Trophoblast cell (in vitro differentiated cells and primary cell): ENCODE measurements at regions not wholly inside any gene's neighbourhood (a gene's known extent, or its start where the extent isn't known, plus 50 kb on each side); places are given as distances from the start of the nearest gene placed in this dataset.
A peak's percentile ranks its signal among the peaks of the same experiment; 100 is the strongest.
"Not testable (repeated sequence)": the region's sequence is repeated elsewhere in the genome, so short reads cannot be mapped to it uniquely, and the experiment has no call there.

ENCODE experiments used
- DNase-seq, 2 donors: peaks; one replicate each; pipeline ENCODE4 v3.0.0-alpha.2; 2016
- H2AFZ ChIP-seq: 2 replicates; pipeline ENCODE4 v1.6.1; 2013; ENCODE audit warnings: low read length, moderate library complexity, mild to moderate bottlenecking; ENCODE audit not compliant: insufficient read depth, poor library complexity
- H2AK5ac ChIP-seq: 2 replicates; pipeline ENCODE4 v1.6.1; 2013; ENCODE audit warnings: mild to moderate bottlenecking, low read length
- H2BK120ac ChIP-seq: 2 replicates; pipeline ENCODE4 v1.6.1; 2013; ENCODE audit warnings: low read length, mild to moderate bottlenecking, moderate library complexity; ENCODE audit not compliant: insufficient read depth, poor library complexity
- H2BK12ac ChIP-seq: 2 replicates; pipeline ENCODE4 v1.6.1; 2013; ENCODE audit warnings: mild to moderate bottlenecking, low read length, moderate library complexity
- H2BK5ac ChIP-seq: 2 replicates; pipeline ENCODE4 v1.6.1; 2013; ENCODE audit warnings: low read length, low read depth, moderate library complexity, mild to moderate bottlenecking; ENCODE audit not compliant: poor library complexity
- H3K14ac ChIP-seq: 2 replicates; pipeline ENCODE4 v1.6.1; 2013; ENCODE audit warnings: mild to moderate bottlenecking, low read length
- H3K18ac ChIP-seq: 2 replicates; pipeline ENCODE4 v1.6.1; 2013; ENCODE audit warnings: mild to moderate bottlenecking, low read length
- H3K23ac ChIP-seq: 2 replicates; pipeline ENCODE4 v1.6.1; 2013; ENCODE audit warnings: low read length
- H3K27ac ChIP-seq: 2 replicates; pipeline ENCODE4 v1.5.1; 2013; ENCODE audit warnings: low read depth, mild to moderate bottlenecking, inconsistent platforms, low read length, moderate library complexity
- H3K27me3 ChIP-seq: 2 replicates; pipeline ENCODE4 v1.6.1; 2013; ENCODE audit warnings: inconsistent platforms, mild to moderate bottlenecking, low read length, moderate library complexity; ENCODE audit not compliant: insufficient read depth
- H3K36me3 ChIP-seq, 2 experiments: 1 replicate in 1 of 2; 2 replicates in 1 of 2; pipeline ENCODE4 v1.6.1; 2013; ENCODE audit warnings: low read length in 2 of 2, mild to moderate bottlenecking in 2 of 2, moderate library complexity in 1 of 2; ENCODE audit not compliant: insufficient read depth in 2 of 2, control insufficient read depth in 1 of 2
- H3K4ac ChIP-seq: 2 replicates; pipeline ENCODE4 v1.6.1; 2013; ENCODE audit warnings: low read depth, mild to moderate bottlenecking, low read length, moderate library complexity
- H3K4me1 ChIP-seq, 2 experiments: 1 replicate in 1 of 2; 2 replicates in 1 of 2; pipeline ENCODE4 v1.6.1; 2013; ENCODE audit warnings: low read length in 2 of 2, mild to moderate bottlenecking in 2 of 2, moderate library complexity in 1 of 2; ENCODE audit not compliant: insufficient read depth in 2 of 2, control insufficient read depth in 1 of 2
- H3K4me2 ChIP-seq: 2 replicates; pipeline ENCODE4 v1.6.1; 2013; ENCODE audit warnings: inconsistent platforms, mild to moderate bottlenecking, low read length, moderate library complexity
- H3K4me3 ChIP-seq: 2 replicates; pipeline ENCODE4 v1.5.1; 2013; ENCODE audit warnings: mild to moderate bottlenecking, low read depth, low read length, inconsistent platforms
- H3K79me1 ChIP-seq: one replicate; pipeline ENCODE4 v1.6.1; 2013; ENCODE audit warnings: low read length
- H3K79me2 ChIP-seq: 2 replicates; pipeline ENCODE4 v1.6.1; 2013; ENCODE audit warnings: low read length, mild to moderate bottlenecking; ENCODE audit not compliant: control insufficient read depth, insufficient read depth, poor library complexity
- H3K9ac ChIP-seq: 2 replicates; pipeline ENCODE4 v1.6.1; 2013; ENCODE audit warnings: mild to moderate bottlenecking, low read length
- H3K9me3 ChIP-seq: 2 replicates; pipeline ENCODE4 v1.6.1; 2013; ENCODE audit warnings: low read depth, mild to moderate bottlenecking, control low read depth, inconsistent platforms, low read length; ENCODE audit not compliant: insufficient read depth
- H4K12ac ChIP-seq: 2 replicates; pipeline ENCODE4 v1.6.1; 2013; ENCODE audit warnings: low read depth, mild to moderate bottlenecking, low read length, moderate library complexity
- H4K8ac ChIP-seq: 2 replicates; pipeline ENCODE4 v1.6.1; 2013; ENCODE audit warnings: low read depth, mild to moderate bottlenecking, low read length, moderate library complexity
- H4K91ac ChIP-seq: one replicate; pipeline ENCODE4 v1.6.1; 2013; ENCODE audit warnings: low read depth, mild to moderate bottlenecking, low read length, moderate library complexity
- WGBS: extraction: QIAGEN DNeasy Blood & Tissue Kit; methylation state at CpG from one replicate; pipeline ENCODE4 v1.1.7; 2013; ENCODE audit warnings: missing lambda C conversion rate; ENCODE audit not compliant: insufficient read length, insufficient coverage; ENCODE audit errors: extremely low coverage; 5-methylcytosine and 5-hydroxymethylcytosine counted together

GRCh38 chr12:124092532-124092931 lies 119.5 kb downstream of the ZNF664 start:
- H4K8ac ChIP-seq, H3K4me1 ChIP-seq, H3K36me3 ChIP-seq, H3K18ac ChIP-seq, H3K79me1 ChIP-seq, DNase-seq, H2AK5ac ChIP-seq, H3K9me3 ChIP-seq, H3K14ac ChIP-seq, H3K79me2 ChIP-seq, H3K27ac ChIP-seq, H4K91ac ChIP-seq, H4K12ac ChIP-seq, H3K9ac ChIP-seq, H2BK12ac ChIP-seq, H3K4me3 ChIP-seq, H3K4ac ChIP-seq, H3K23ac ChIP-seq, H3K27me3 ChIP-seq, H3K4me2 ChIP-seq, H2AFZ ChIP-seq, H2BK5ac ChIP-seq, H2BK120ac ChIP-seq: not testable (repeated sequence)

- no peak overlapping the region for H3K4me2 ChIP-seq
- H3K79me2 ChIP-seq = no peaks in the 10 kb centered on the region
- no peak overlapping the region for H2BK5ac ChIP-seq
- no peaks in the 10 kb centered on the region for H3K36me3 ChIP-seq
- peak overlapping the region; percentile 63 for H3K4me3 ChIP-seq
- no peak overlapping the region for H3K4ac ChIP-seq
- H4K8ac ChIP-seq = no peak overlapping the region
- H4K12ac ChIP-seq = no peak overlapping the region
- H3K27me3 ChIP-seq = no peaks in the 10 kb centered on the region
- no peak overlapping the region for H3K27ac ChIP-seq
- H3K18ac ChIP-seq = no peak overlapping the region
- H2BK12ac ChIP-seq = no peak overlapping the region
- no peak overlapping the region for H2AFZ ChIP-seq
- no peak overlapping the region for H3K14ac ChIP-seq
- H2BK120ac ChIP-seq = no peak overlapping the region
- no peak overlapping the region for H3K9ac ChIP-seq
- H2AK5ac ChIP-seq = no peak overlapping the region
- H3K9me3 ChIP-seq = peaks cover 10% of the 10 kb centered on the region
- H3K79me1 ChIP-seq = no peaks in the 10 kb centered on the region
- no peak overlapping the region for H4K91ac ChIP-seq
- DNase-seq = no peak
- no peaks in the 10 kb centered on the region for H3K4me1 ChIP-seq
- H3K23ac ChIP-seq = no peak overlapping the region
Observed at GRCh38 chr12:124093297-124093696, 120.3 kb downstream of the ZNF664 start.

- Histone ChIP-seq H2AFZ (no peak overlapping the region), H3K4me3 (no peak overlapping the region), H4K12ac (no peak overlapping the region), H3K4me2 (no peak overlapping the region), H3K4me1 (no peaks in the 10 kb centered on the region), H4K91ac (no peak overlapping the region), H4K8ac (no peak overlapping the region), H3K27me3 (no peaks in the 10 kb centered on the region), H3K4ac (no peak overlapping the region), H3K79me2 (no peaks in the 10 kb centered on the region), H3K9me3 (peaks cover 10% of the 10 kb centered on the region), H2AK5ac (no peak overlapping the region), H2BK120ac (no peak overlapping the region), H3K36me3 (no peaks in the 10 kb centered on the region), H2BK12ac (no peak overlapping the region), H3K23ac (no peak overlapping the region), H3K18ac (no peak overlapping the region), H3K27ac (no peak overlapping the region), H3K79me1 (no peaks in the 10 kb centered on the region), H3K14ac (no peak overlapping the region), H2BK5ac (no peak overlapping the region), H3K9ac (no peak overlapping the region)
- WGBS = no CpG with 5 or more reads among the region's 4 CpGs
- DNase-seq = no peak
Observed at GRCh38 chr12:124094188-124094587, 121.2 kb downstream of the ZNF664 start.

GRCh38 chr12:124094733-124095132 lies 121.7 kb downstream of the ZNF664 start:
- H2BK5ac ChIP-seq = no peak overlapping the region
- H3K4me1 ChIP-seq = no peaks in the 10 kb centered on the region
- WGBS = no CpG with 5 or more reads among the region's 5 CpGs
- no peak overlapping the region for H4K12ac ChIP-seq
- H2AFZ ChIP-seq = no peak overlapping the region
- no peaks in the 10 kb centered on the region for H3K79me2 ChIP-seq
- H3K27ac ChIP-seq = no peak overlapping the region
- H4K8ac ChIP-seq = no peak overlapping the region
- no peaks in the 10 kb centered on the region for H3K27me3 ChIP-seq
- H2BK120ac ChIP-seq = no peak overlapping the region
- no peak for DNase-seq
- no peak overlapping the region for H2BK12ac ChIP-seq
- no peak overlapping the region for H4K91ac ChIP-seq
- no peak overlapping the region for H3K4me3 ChIP-seq
- peaks cover 12% of the 10 kb centered on the region for H3K9me3 ChIP-seq
- H3K4ac ChIP-seq = no peak overlapping the region
- no peak overlapping the region for H3K4me2 ChIP-seq
- H3K79me1 ChIP-seq = no peaks in the 10 kb centered on the region
- no peak overlapping the region for H2AK5ac ChIP-seq
- no peak overlapping the region for H3K23ac ChIP-seq
- H3K9ac ChIP-seq = no peak overlapping the region
- no peak overlapping the region for H3K14ac ChIP-seq
- H3K36me3 ChIP-seq = no peaks in the 10 kb centered on the region
- no peak overlapping the region for H3K18ac ChIP-seq

- H3K23ac ChIP-seq = no peak overlapping the region
- no peak overlapping the region for H2BK12ac ChIP-seq
- H2AFZ ChIP-seq = no peak overlapping the region
- H4K12ac ChIP-seq = no peak overlapping the region
- no peaks in the 10 kb centered on the region for H3K79me1 ChIP-seq
- H2BK120ac ChIP-seq = no peak overlapping the region
- no peaks in the 10 kb centered on the region for H3K27me3 ChIP-seq
- WGBS = no CpG with 5 or more reads among the region's 15 CpGs
- H3K9ac ChIP-seq = no peak overlapping the region
- H3K4me3 ChIP-seq = no peak overlapping the region
- no peak overlapping the region for H3K4ac ChIP-seq
- peaks cover 10% of the 10 kb centered on the region for H3K9me3 ChIP-seq
- no peak overlapping the region for H3K14ac ChIP-seq
- H4K91ac ChIP-seq = no peak overlapping the region
- no peak overlapping the region for H3K18ac ChIP-seq
- no peak overlapping the region for H2BK5ac ChIP-seq
- H3K36me3 ChIP-seq = no peaks in the 10 kb centered on the region
- H3K4me1 ChIP-seq = no peaks in the 10 kb centered on the region
- no peaks in the 10 kb centered on the region for H3K79me2 ChIP-seq
- no peak overlapping the region for H3K4me2 ChIP-seq
- no peak overlapping the region for H4K8ac ChIP-seq
- H2AK5ac ChIP-seq = no peak overlapping the region
- DNase-seq = no peak
- H3K27ac ChIP-seq = no peak overlapping the region
Observed at GRCh38 chr12:124096109-124096508, 123.1 kb downstream of the ZNF664 start.
